ENCODE measurements at regions not wholly inside any gene's neighbourhood (a gene's known extent, or its start where the extent isn't known, plus 50 kb on each side); places are given as distances from the start of the nearest gene placed in this dataset.

GRCh38 chr9:99533421-99533820, 288.3 kb upstream of the NR4A3 start:
- no peak for DNase-seq (ENCODE audit: low read depth)

- DNase-seq (ENCODE audit: low read depth) = no peak
Observed at GRCh38 chr9:99537996-99538395, 283.7 kb upstream of the NR4A3 start.

- DNase-seq (ENCODE audit: low read depth) = no peak
Observed at GRCh38 chr9:99544526-99544925, 277.2 kb upstream of the NR4A3 start.

GRCh38 chr9:99549441-99549840, 272.2 kb upstream of the NR4A3 start:
- DNase-seq (ENCODE audit: low read depth) = no peak

- DNase-seq (ENCODE audit: low read depth) = no peak
Observed at GRCh38 chr9:99555792-99556191, 265.9 kb upstream of the NR4A3 start.

GRCh38 chr9:99556998-99557397, 264.7 kb upstream of the NR4A3 start:
- DNase-seq (ENCODE audit: low read depth) = no peak

GRCh38 chr9:99557816-99558215, 263.9 kb upstream of the NR4A3 start:
- DNase-seq (ENCODE audit: low read depth) = no peak

- DNase-seq (ENCODE audit: low read depth) = no peak
Observed at GRCh38 chr9:99559776-99560175, 261.9 kb upstream of the NR4A3 start.

- no peak for DNase-seq (ENCODE audit: low read depth)
Observed at GRCh38 chr9:99560561-99560960, 261.1 kb upstream of the NR4A3 start.

- DNase-seq (ENCODE audit: low read depth) = no peak
Observed at GRCh38 chr9:99561509-99561917, 260.2 kb upstream of the NR4A3 start.

GRCh38 chr9:99561961-99562565, 259.6 kb upstream of the NR4A3 start:
- DNase-seq (ENCODE audit: low read depth) = no peak

- no peak for DNase-seq (ENCODE audit: low read depth)
Observed at GRCh38 chr9:99563364-99563763, 258.3 kb upstream of the NR4A3 start.

- DNase-seq (ENCODE audit: low read depth) = no peak
Observed at GRCh38 chr9:99565203-99565602, 256.5 kb upstream of the NR4A3 start.

GRCh38 chr9:99567436-99567835, 254.2 kb upstream of the NR4A3 start:
- DNase-seq (ENCODE audit: low read depth) = no peak

- DNase-seq (ENCODE audit: low read depth) = no peak
Observed at GRCh38 chr9:99569840-99570239, 251.8 kb upstream of the NR4A3 start.

- DNase-seq (ENCODE audit: low read depth) = no peak
Observed at GRCh38 chr9:99572567-99572966, 249.1 kb upstream of the NR4A3 start.

GRCh38 chr9:99573085-99573484, 248.6 kb upstream of the NR4A3 start:
- no peak for DNase-seq (ENCODE audit: low read depth)

- DNase-seq (ENCODE audit: low read depth) = no peak
Observed at GRCh38 chr9:99573886-99574285, 247.8 kb upstream of the NR4A3 start.

GRCh38 chr9:99576002-99576401, 245.7 kb upstream of the NR4A3 start:
- no peak for DNase-seq (ENCODE audit: low read depth)

GRCh38 chr9:99576876-99577275, 244.8 kb upstream of the NR4A3 start:
- no peak for DNase-seq (ENCODE audit: low read depth)

GRCh38 chr9:99577351-99577750, 244.3 kb upstream of the NR4A3 start:
- no peak for DNase-seq (ENCODE audit: low read depth)

- no peak for DNase-seq (ENCODE audit: low read depth)
Observed at GRCh38 chr9:99578666-99579065, 243.0 kb upstream of the NR4A3 start.

GRCh38 chr9:99579964-99580363, 241.7 kb upstream of the NR4A3 start:
- DNase-seq (ENCODE audit: low read depth) = no peak

- no peak for DNase-seq (ENCODE audit: low read depth)
Observed at GRCh38 chr9:99582814-99583213, 238.9 kb upstream of the NR4A3 start.

GRCh38 chr9:99588299-99588698, 233.4 kb upstream of the NR4A3 start:
- DNase-seq (ENCODE audit: low read depth) = no peak

All from T follicular helper cell (primary cell).